ENCODE measurements at regions not wholly inside any gene's neighbourhood (a gene's known extent, or its start where the extent isn't known, plus 50 kb on each side); places are given as distances from the start of the nearest gene placed in this dataset.

DNA sequence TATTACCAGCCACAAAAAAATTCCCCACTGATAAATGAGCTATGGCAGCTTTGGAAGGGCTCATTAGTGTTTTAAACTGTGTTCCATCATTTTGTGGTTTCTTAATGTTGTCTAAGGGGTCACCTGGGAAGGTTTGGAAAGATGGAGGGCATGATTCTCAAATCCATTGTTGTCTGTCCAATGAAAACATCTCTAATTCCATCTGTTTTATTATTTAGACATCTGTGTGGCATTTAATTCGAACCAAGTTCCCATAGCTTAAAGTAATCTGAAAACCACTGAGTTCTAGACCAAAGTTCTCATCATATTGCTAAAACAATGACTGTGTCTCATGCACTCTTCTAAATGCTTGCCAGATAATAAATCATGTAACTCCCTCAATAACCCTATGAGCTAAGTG is 103.8 kb upstream of the PPP3CA start:
- TF ChIP-seq, protein P1, sequence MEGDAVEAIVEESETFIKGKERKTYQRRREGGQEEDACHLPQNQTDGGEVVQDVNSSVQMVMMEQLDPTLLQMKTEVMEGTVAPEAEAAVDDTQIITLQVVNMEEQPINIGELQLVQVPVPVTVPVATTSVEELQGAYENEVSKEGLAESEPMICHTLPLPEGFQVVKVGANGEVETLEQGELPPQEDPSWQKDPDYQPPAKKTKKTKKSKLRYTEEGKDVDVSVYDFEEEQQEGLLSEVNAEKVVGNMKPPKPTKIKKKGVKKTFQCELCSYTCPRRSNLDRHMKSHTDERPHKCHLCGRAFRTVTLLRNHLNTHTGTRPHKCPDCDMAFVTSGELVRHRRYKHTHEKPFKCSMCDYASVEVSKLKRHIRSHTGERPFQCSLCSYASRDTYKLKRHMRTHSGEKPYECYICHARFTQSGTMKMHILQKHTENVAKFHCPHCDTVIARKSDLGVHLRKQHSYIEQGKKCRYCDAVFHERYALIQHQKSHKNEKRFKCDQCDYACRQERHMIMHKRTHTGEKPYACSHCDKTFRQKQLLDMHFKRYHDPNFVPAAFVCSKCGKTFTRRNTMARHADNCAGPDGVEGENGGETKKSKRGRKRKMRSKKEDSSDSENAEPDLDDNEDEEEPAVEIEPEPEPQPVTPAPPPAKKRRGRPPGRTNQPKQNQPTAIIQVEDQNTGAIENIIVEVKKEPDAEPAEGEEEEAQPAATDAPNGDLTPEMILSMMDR (IDR thresholded peaks at IDR 0.05) = no peak
- TF ChIP-seq POLR2A (IDR thresholded peaks at IDR 0.05) = no peak

Measured in sigmoid colon (tissue), 3 donors.